ELR (cell line): ENCODE measurements at regions not wholly inside any gene's neighbourhood (a gene's known extent, or its start where the extent isn't known, plus 50 kb on each side); places are given as distances from the start of the nearest gene placed in this dataset.
A peak's percentile ranks its signal among the peaks of the same experiment; 100 is the strongest.

ENCODE experiments used
- DNase-seq: peaks from one replicate; pipeline ENCODE4 v3.0.0-alpha.2; 2015; ENCODE audit warnings: low read depth

DNA sequence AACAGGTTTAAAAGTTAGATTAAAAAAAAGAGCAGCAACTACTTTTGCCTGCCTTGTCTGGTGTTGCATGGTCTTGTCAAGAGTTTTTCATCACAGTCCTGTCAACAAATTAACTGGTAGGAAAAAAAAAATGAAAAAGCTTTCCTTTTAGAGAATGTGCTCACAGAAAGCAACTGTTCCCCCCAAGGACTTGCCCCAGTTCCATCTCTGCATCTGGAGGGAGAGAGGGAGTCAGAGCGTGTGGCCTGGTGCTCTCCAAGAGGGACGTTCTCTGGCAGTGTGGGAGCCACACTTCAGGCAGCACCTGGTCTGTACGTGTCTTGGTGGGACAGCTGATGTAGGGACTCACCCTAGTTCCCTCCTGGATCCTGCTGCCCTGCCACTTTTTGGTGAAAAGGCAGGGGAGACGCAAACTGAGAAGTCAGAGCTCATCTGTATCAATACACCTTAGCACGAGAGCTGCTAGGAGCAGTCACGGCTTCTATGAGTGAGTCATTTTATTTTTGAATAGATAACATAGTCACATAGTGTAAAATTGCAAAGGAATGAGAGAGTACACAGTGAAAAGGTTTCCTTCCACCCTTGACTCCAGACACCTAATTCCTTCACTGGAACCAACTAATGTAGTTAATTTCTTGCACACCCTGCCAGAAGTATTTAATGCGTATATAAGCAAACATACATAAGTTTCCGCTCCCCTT is 172.5 kb upstream of the MGAT5 start:
- no peak for DNase-seq

- no peak for DNase-seq
Observed at GRCh38 chr2:134083548-134083947, 170.3 kb upstream of the MGAT5 start.

GRCh38 chr2:134086594-134087219 is 167.2 kb upstream of the MGAT5 start:
- DNase-seq = no peak

- DNase-seq = no peak
Observed at GRCh38 chr2:134087371-134087921, 166.4 kb upstream of the MGAT5 start.

- no peak for DNase-seq
Observed at GRCh38 chr2:134089454-134089853, 164.4 kb upstream of the MGAT5 start.

DNA sequence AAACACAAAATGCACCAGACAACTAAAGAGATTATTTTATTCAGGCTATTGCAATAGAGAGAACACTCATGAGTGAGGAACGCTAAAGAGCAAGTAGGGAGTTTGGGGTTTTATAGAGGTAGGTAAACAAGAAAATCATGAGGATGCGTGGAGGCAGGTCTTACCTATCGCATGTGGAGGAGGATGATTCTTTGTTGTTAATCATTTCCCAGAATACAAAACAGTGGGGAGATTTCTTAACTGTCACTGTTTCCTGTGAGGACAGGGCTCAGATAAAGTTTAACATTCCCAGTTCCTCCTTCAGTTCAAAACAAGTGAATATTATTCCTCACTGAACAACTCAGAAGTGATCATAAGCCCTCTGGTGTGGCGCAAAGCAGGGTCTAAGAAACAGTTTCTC is 156.1 kb upstream of the MGAT5 start:
- no peak for DNase-seq

GRCh38 chr2:134098321-134098720 is 155.6 kb upstream of the MGAT5 start:
- DNase-seq = no peak

- no peak for DNase-seq
Observed at GRCh38 chr2:134099273-134099672, 154.6 kb upstream of the MGAT5 start.

DNA sequence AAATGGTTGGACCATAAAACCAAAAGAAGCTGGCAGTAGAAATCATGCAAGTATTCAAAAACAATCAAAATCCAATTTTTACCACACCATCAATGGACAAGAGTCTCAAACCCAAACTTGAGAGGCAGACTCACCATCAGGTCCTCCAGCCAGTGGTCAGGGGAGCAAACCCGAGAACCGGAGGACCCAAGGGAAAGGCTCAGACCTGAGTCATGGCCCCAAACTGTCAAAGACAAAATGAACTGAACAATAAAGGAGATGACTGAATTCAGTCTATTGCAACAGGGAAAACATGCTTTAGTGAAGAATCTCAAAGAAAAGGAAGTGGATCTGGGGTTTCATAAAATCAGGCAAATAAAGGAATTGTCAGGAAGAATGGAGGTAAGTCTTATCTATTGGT is 150.7 kb upstream of the MGAT5 start:
- no peak for DNase-seq

GRCh38 chr2:134104754-134105153 is 149.1 kb upstream of the MGAT5 start:
- peak; percentile 28 for DNase-seq

- no peak for DNase-seq
Observed at GRCh38 chr2:134107402-134107801, 146.5 kb upstream of the MGAT5 start.

DNA sequence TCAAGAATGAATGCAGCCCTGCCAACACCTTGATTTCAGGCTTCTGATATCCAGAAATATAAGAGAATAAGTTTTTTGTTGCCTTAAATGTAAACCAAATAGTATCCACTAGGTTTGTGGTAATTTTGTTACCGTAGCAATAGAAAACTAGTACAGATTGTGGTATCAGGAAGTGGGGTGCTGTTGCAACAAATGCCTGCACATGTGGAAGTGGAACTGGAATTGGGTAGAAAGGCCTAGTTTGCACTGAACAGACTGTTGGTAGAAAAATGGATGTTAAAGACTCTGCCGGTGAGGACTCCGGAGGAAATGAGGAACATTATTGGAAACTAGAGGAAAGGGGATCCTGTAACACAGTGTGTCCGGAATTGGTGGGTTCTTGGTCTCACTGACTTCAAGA is 145.8 kb upstream of the MGAT5 start:
- DNase-seq = no peak

GRCh38 chr2:134109246-134109645 is 144.6 kb upstream of the MGAT5 start:
- no peak for DNase-seq

- no peak for DNase-seq
Observed at GRCh38 chr2:134109725-134110124, 144.1 kb upstream of the MGAT5 start.

- no peak for DNase-seq
Observed at GRCh38 chr2:134110532-134110931, 143.3 kb upstream of the MGAT5 start.

DNA sequence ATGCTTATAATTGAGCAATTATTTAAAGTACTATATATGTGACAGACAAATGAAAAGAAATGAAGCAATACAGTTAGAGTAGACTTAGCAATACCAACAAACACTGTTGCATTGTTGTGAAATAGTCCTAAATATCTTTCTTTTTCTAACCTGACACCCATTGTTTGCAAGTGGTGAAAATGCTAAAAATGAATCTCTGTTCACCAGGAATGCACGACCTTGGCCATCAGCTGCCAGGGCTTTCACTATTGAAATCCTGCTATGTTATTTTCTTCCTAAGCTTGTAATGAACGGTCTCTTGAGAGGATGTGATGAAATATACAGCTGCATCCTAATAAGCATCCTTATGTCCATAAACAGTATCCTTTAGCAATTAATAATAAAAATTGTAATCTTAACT is 136.2 kb upstream of the MGAT5 start:
- no peak for DNase-seq

DNA sequence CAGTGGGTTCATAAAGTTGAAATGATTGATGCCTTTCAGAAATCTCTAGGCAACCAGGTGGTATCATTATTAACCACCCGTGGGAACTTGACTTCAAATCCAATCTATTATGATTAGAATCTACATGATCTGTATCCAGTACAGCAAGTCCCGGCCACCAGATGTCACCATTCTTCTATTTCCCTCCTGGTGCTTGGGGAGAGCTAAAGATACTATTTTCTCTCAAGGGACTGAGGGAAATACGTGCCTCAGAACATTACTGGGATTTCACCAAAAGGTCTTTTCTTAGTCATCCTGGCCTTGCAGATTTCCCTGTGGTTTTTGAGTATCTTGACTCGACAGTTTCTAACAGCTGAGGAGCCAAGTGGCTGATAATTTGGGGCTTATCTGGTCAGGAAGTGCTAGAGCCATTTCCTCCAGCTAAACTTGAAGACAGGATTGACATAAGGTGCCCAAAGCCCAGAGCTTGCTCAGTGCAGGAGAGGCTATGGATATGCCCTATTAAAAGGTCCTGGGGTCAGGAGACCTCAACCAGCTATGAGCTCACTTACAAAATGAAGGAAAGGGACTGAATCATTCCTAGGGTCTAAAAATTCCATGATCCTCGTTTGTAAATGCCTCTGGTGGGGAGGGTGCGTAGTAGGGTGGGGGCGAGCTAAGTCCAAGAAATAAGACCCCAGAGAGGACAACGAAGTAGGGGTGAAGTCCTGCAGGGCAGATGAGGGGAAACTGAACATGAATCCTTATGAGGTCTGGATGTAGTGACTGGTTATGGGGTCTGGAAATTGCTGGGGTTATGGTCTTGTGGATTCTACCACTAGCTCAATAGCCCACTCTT is 135.4 kb upstream of the MGAT5 start:
- peak; percentile 97 for DNase-seq

DNA sequence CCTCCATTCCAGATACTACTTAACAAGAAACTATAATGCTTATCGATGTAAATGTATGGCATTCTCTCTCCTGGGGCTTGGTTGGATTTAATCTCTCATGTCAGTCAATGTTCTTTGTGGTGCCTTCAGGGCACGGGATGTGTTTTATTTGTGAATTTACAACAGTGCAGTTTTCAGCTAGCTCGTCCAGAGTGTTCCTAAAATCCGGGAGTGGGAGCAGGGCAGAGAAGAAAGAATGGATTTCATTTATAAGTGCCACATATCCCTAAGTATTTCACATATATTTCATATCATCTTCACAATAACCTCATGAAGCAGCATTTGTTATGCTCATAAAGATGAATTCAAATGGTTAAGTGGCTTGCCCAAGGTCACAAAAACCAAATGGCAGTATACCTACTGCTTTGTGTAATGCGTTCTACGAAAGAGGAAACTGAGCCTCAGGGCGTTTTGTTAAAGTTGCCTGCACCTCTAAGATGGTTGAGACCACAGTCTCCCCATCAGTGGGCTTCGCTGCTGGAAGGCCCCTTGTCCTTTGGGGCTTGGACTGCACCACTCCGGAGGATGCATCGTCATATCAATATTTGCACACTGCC is 134.7 kb upstream of the MGAT5 start:
- DNase-seq = no peak

DNA sequence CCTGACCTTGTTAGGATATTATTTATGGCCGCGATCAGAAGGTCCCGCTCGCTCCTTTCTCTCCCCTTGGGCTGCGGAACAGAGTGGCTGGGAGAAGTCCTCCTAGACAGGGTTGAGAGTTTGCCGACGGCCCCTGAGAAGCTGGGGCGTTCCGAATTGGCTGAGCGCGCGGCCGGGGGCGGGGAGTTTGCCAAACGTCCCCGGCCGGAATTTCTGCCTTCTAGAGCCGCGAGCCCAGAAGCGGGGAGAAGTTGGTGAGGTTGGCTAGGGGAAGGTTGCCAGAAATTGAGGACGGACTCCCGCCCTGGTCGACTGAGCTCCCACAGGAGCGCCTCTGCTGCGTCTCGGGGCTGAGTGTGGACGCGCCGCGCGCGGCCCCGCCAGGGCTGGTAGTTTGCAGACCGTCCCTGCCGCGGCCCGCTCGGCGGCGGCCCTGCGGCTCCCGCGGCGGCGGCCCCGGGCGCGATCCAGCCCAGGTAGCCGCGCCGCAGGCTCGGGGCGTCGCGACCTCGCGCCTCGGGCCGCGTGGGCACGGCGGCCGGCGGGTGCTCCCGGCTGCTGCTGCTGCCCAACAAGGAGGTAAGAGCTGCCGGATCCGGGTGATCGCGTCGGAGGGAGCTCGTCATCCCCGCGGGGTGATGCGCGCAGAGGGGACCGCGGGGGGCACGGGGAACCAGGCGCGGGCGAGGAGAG is 134.0 kb upstream of the MGAT5 start:
- peak; percentile 94 for DNase-seq

- DNase-seq = no peak
Observed at GRCh38 chr2:134120406-134120732, 133.5 kb upstream of the MGAT5 start.

GRCh38 chr2:134120733-134121630 is 132.9 kb upstream of the MGAT5 start:
- peak; percentile 77 for DNase-seq
